Fibroblast of lung (primary cell): ENCODE measurements at regions not wholly inside any gene's neighbourhood (a gene's known extent, or its start where the extent isn't known, plus 50 kb on each side); places are given as distances from the start of the nearest gene placed in this dataset.

ENCODE experiments used
- DNase-seq, 2 donors: peaks; one replicate each; pipeline versions ENCODE4 v3.0.0 to v3.0.0-alpha.2; 2010; ENCODE audit warnings: low read depth in 2 of 2
- H2AFZ ChIP-seq: 2 replicates; pipeline ENCODE4 v1.5.1; 2012; ENCODE audit warnings: low read length, control low read depth, inconsistent platforms
- H3K27ac ChIP-seq: 2 replicates; pipeline ENCODE4 v1.5.1; 2011; ENCODE audit warnings: low read length, control low read depth; ENCODE audit not compliant: insufficient read depth
- H3K27me3 ChIP-seq: 2 replicates; pipeline ENCODE4 v1.5.1; 2011; ENCODE audit warnings: mild to moderate bottlenecking, low read length; ENCODE audit not compliant: control insufficient read depth, insufficient read depth
- H3K36me3 ChIP-seq: 2 replicates; pipeline ENCODE4 v1.5.1; 2011; ENCODE audit warnings: low read length; ENCODE audit not compliant: control insufficient read depth, insufficient read depth
- H3K4me1 ChIP-seq: 2 replicates; pipeline ENCODE4 v1.5.1; 2011; ENCODE audit warnings: low read length; ENCODE audit not compliant: control insufficient read depth, insufficient read depth; ENCODE audit errors: extremely low read depth
- H3K4me2 ChIP-seq: 2 replicates; pipeline ENCODE4 v1.5.1; 2011; ENCODE audit warnings: low read length, control low read depth; ENCODE audit not compliant: insufficient read depth; ENCODE audit errors: extremely low read depth
- H3K4me3 ChIP-seq, 4 experiments: fragments of 200-600 bp in 1 of 4; sonication (generic) in 1 of 4; replicated peaks in 1 of 4; 2 replicates each; pipeline ENCODE4 v1.5.1; 2011 to 2016; ENCODE audit warnings: low read length in 4 of 4, low read depth in 3 of 4, mild to moderate bottlenecking in 3 of 4, control low read depth in 2 of 4, inconsistent platforms in 1 of 4, mixed read lengths in 1 of 4; ENCODE audit not compliant: insufficient read depth in 1 of 4; ENCODE audit errors: control extremely low read depth in 1 of 4
- H3K79me2 ChIP-seq: 2 replicates; pipeline ENCODE4 v1.5.1; 2012; ENCODE audit warnings: mild to moderate bottlenecking, low read length, inconsistent platforms; ENCODE audit not compliant: control insufficient read depth, insufficient read depth
- H3K9ac ChIP-seq: 2 replicates; pipeline ENCODE4 v1.5.1; 2011; ENCODE audit warnings: mild to moderate bottlenecking, low read length, control low read depth; ENCODE audit not compliant: insufficient read depth
- H3K9me3 ChIP-seq: 2 replicates; pipeline ENCODE4 v1.5.1; 2012; ENCODE audit warnings: low read depth, low read length; ENCODE audit not compliant: control insufficient read depth, insufficient read depth
- H4K20me1 ChIP-seq: 2 replicates; pipeline ENCODE4 v1.5.1; 2011; ENCODE audit warnings: low read length; ENCODE audit not compliant: control insufficient read depth, insufficient read depth; ENCODE audit errors: extremely low read depth
- CTCF ChIP-seq, 2 donors: IDR thresholded peaks in 1 of 2; conservative IDR thresholded peaks in 1 of 2; 1 replicate in 1 of 2; 2 replicates in 1 of 2; pipeline ENCODE4 v1.5.1; 2011 to 2012; ENCODE audit warnings: low read length in 2 of 2, control low read depth in 1 of 2, inconsistent platforms in 1 of 2, low read depth in 1 of 2, mild to moderate bottlenecking in 1 of 2
- EZH2 ChIP-seq: IDR thresholded peaks from 2 replicates; pipeline ENCODE4 v1.5.1; 2012; ENCODE audit warnings: low read length, control low read depth, mild to moderate bottlenecking; ENCODE audit errors: missing control alignments

GRCh38 chr14:101632520-101632919, 71.2 kb downstream of the DIO3 start:
- no peaks in the 10 kb centered on the region for H3K9me3 ChIP-seq
- no peak overlapping the region for H3K9ac ChIP-seq

GRCh38 chr14:101633276-101633675, 72.0 kb downstream of the DIO3 start:
- Histone ChIP-seq H3K9me3 (no peaks in the 10 kb centered on the region), H4K20me1 (no peaks in the 10 kb centered on the region), H3K27ac (no peak overlapping the region), H3K4me1 (no peaks in the 10 kb centered on the region), H3K27me3 (no peaks in the 10 kb centered on the region), H3K36me3 (no peaks in the 10 kb centered on the region), H3K4me3 (no peak overlapping the region), H3K4me2 (no peak overlapping the region), H3K9ac (no peak overlapping the region), H3K79me2 (no peaks in the 10 kb centered on the region), H2AFZ (no peak overlapping the region)
- no peak for DNase-seq
- no peak for TF ChIP-seq CTCF (conservative IDR thresholded peaks at IDR 0.05 in 1 of 2, IDR thresholded peaks at IDR 0.05 in 1 of 2; ENCODE audit: low read depth in 1 of 2, low read length in 2 of 2)
- no peak for TF ChIP-seq EZH2

More at GRCh38 chr14:101632520-101632919, 71.2 kb downstream of the DIO3 start:
- no peaks in the 10 kb centered on the region for H3K4me1 ChIP-seq
- H2AFZ ChIP-seq = no peak overlapping the region
- H3K36me3 ChIP-seq = no peaks in the 10 kb centered on the region
- no peak overlapping the region for H3K4me3 ChIP-seq
- no peaks in the 10 kb centered on the region for H4K20me1 ChIP-seq
- H3K27ac ChIP-seq = no peak overlapping the region
- TF ChIP-seq EZH2 (no peak), CTCF (conservative IDR thresholded peaks at IDR 0.05 in 1 of 2, IDR thresholded peaks at IDR 0.05 in 1 of 2; ENCODE audit: low read depth in 1 of 2, low read length in 2 of 2) (no peak)
- no peak overlapping the region for H3K4me2 ChIP-seq
- no peaks in the 10 kb centered on the region for H3K27me3 ChIP-seq
- H3K79me2 ChIP-seq = no peaks in the 10 kb centered on the region
- no peak for DNase-seq

GRCh38 chr14:101634202-101634849, 73.0 kb downstream of the DIO3 start:
- Histone ChIP-seq H3K27me3 (no peaks in the 10 kb centered on the region), H2AFZ (no peak overlapping the region)
- TF ChIP-seq CTCF (conservative IDR thresholded peaks at IDR 0.05 in 1 of 2, IDR thresholded peaks at IDR 0.05 in 1 of 2; ENCODE audit: low read depth in 1 of 2, low read length in 2 of 2) (no peak), EZH2 (no peak)

More at GRCh38 chr14:101634202-101634849, 73.0 kb downstream of the DIO3 start:
- Histone ChIP-seq H3K27ac (no peak overlapping the region), H4K20me1 (no peaks in the 10 kb centered on the region), H3K4me3 (no peak overlapping the region), H3K4me2 (no peak overlapping the region), H3K9me3 (no peaks in the 10 kb centered on the region), H3K9ac (no peak overlapping the region), H3K79me2 (no peaks in the 10 kb centered on the region), H3K4me1 (no peaks in the 10 kb centered on the region), H3K36me3 (no peaks in the 10 kb centered on the region)
- no peak for DNase-seq
